PC-9 (cell line): ENCODE measurements at regions not wholly inside any gene's neighbourhood (a gene's known extent, or its start where the extent isn't known, plus 50 kb on each side); places are given as distances from the start of the nearest gene placed in this dataset.

Source experiments
- EZH2 ChIP-seq: fragments of 200-600 bp; sonication (generic); IDR thresholded peaks from 2 replicates; pipeline ENCODE4 v1.8.0; 2017; ENCODE audit warnings: antibody characterized with exemption, low read depth
- TF ChIP-seq, protein P1 (sequence below): fragments of 200-600 bp; sonication (generic); conservative IDR thresholded peaks from 2 replicates; pipeline ENCODE4 v1.6.1; 2017; ENCODE audit warnings: mixed run types, antibody characterized with exemption, mild to moderate bottlenecking, moderate library complexity

DNA sequence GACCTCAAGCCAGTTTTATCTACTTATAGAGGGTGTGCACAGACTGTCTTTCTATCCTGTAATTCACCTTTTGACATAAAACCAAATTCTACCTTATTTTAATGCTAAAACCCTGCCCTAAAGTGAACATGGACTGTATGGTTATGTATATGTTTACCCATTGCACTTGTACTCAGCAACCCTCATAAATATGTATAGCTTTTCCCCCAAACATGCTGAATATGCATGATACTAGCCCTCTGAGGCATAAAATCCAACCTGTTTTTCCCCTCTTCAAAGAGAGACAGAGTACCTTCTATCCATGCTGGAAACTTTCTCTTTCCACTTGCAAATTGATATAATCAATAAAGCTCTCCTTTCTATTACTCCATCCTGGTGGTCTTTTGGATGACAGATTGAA, 267.9 kb upstream of the BMP2 start:
- TF ChIP-seq, protein P1, sequence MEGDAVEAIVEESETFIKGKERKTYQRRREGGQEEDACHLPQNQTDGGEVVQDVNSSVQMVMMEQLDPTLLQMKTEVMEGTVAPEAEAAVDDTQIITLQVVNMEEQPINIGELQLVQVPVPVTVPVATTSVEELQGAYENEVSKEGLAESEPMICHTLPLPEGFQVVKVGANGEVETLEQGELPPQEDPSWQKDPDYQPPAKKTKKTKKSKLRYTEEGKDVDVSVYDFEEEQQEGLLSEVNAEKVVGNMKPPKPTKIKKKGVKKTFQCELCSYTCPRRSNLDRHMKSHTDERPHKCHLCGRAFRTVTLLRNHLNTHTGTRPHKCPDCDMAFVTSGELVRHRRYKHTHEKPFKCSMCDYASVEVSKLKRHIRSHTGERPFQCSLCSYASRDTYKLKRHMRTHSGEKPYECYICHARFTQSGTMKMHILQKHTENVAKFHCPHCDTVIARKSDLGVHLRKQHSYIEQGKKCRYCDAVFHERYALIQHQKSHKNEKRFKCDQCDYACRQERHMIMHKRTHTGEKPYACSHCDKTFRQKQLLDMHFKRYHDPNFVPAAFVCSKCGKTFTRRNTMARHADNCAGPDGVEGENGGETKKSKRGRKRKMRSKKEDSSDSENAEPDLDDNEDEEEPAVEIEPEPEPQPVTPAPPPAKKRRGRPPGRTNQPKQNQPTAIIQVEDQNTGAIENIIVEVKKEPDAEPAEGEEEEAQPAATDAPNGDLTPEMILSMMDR = no peak
- no peak for TF ChIP-seq EZH2
